GM12878 (cell line): ENCODE measurements at regions not wholly inside any gene's neighbourhood (a gene's known extent, or its start where the extent isn't known, plus 50 kb on each side); places are given as distances from the start of the nearest gene placed in this dataset.

Experiments
- ATAC-seq: fragments of 200-7000 bp; cut with Tn5 transposase; 3 replicates; pipeline ENCODE4 v1.9.1; 2020; ENCODE audit warnings: mild to moderate bottlenecking, moderate library complexity
- BruUV-seq: library from RNA; stranded (reverse); fragments of 400-500 nt; replicated peaks from 2 replicates; lab custom pipeline; 2021; lab: Mats Ljungman, UMichigan
- CTCF ChIA-PET: fragments of 300-600 bp; sonication (Branson Sonifier 250); formaldehyde crosslinking; extraction: SDS; loops from one replicate; lab custom pipeline; 2021; ENCODE audit warnings: inconsistent platforms; lab: Yijun Ruan, JAX
- POLR2A ChIA-PET: fragments of 350-600 bp; formaldehyde crosslinking; extraction: SDS; loops from one replicate; lab custom pipeline; 2021; ENCODE audit warnings: inconsistent platforms; lab: Charles Lee
- RAD21 ChIA-PET: fragments of 300-600 bp; sonication (Branson Sonifier 250); formaldehyde crosslinking; loops from one replicate; lab custom pipeline; 2023; ENCODE audit warnings: antibody characterized with exemption; ENCODE audit not compliant: unreplicated experiment; lab: Charles Lee
- SMC1A ChIA-PET: fragments of 300-600 bp; sonication (Branson Sonifier 250); formaldehyde crosslinking; loops from one replicate; lab custom pipeline; 2023; ENCODE audit not compliant: unreplicated experiment, uncharacterized antibody; lab: Charles Lee
- DNase-seq: peaks from one replicate; pipeline ENCODE4 v3.0.0-alpha.2; 2011; ENCODE audit warnings: low read depth, low spot score
- FAIRE-seq: peaks from 3 replicates; lab custom pipeline; 2011; peaks lifted over from hg19 to GRCh38; lab: Jason Lieb, UNC
- H2AFZ ChIP-seq: 2 replicates; pipeline ENCODE4 v1.6.0; 2011; ENCODE audit warnings: low read depth, low read length, control low read depth; ENCODE audit not compliant: control insufficient read depth
- H3K27ac ChIP-seq: 2 replicates; pipeline ENCODE4 v1.5.1; 2011; ENCODE audit warnings: control low read depth; ENCODE audit not compliant: control insufficient read depth, insufficient read depth
- H3K27me3 ChIP-seq, 2 experiments: replicated peaks in 1 of 2; 2 replicates each; pipeline versions ENCODE4 v1.6.0 to v1.6.1; 2011; ENCODE audit warnings: low read length in 1 of 2; ENCODE audit not compliant: control insufficient read depth in 2 of 2, insufficient read depth in 2 of 2
- H3K36me3 ChIP-seq, 2 experiments: 2 replicates each; pipeline ENCODE4 v1.5.1; 2011; ENCODE audit warnings: low read length in 1 of 2; ENCODE audit not compliant: control insufficient read depth in 2 of 2, insufficient read depth in 2 of 2
- H3K4me1 ChIP-seq: 2 replicates; pipeline ENCODE4 v1.6.1; 2011; ENCODE audit warnings: mild to moderate bottlenecking, low read length, moderate library complexity, mixed read lengths; ENCODE audit not compliant: control insufficient read depth, insufficient read depth
- H3K4me2 ChIP-seq: 2 replicates; pipeline ENCODE4 v1.6.0; 2011; ENCODE audit warnings: control low read depth; ENCODE audit not compliant: control insufficient read depth, insufficient read depth
- H3K4me3 ChIP-seq: fragments of 200-600 bp; sonication (generic); 2 replicates; pipeline ENCODE4 v1.5.1; 2016
- H3K79me2 ChIP-seq: 2 replicates; pipeline ENCODE4 v1.6.0; 2011; ENCODE audit warnings: low read length; ENCODE audit not compliant: control insufficient read depth, insufficient read depth
- H3K9ac ChIP-seq: 2 replicates; pipeline ENCODE4 v1.8.0; 2011; ENCODE audit warnings: low read length, control low read depth, mixed read lengths; ENCODE audit not compliant: control insufficient read depth, insufficient read depth
- H3K9me3 ChIP-seq: replicated peaks from 3 replicates; pipeline ENCODE4 v1.5.1; 2011; ENCODE audit warnings: mild to moderate bottlenecking, low read length; ENCODE audit not compliant: control insufficient read depth, insufficient read depth
- H4K20me1 ChIP-seq: 2 replicates; pipeline ENCODE4 v1.6.0; 2011; ENCODE audit not compliant: control insufficient read depth, insufficient read depth
- CBFB ChIP-seq: IDR thresholded peaks from 2 replicates; pipeline ENCODE4 v1.6.1; 2016; ENCODE audit warnings: antibody characterized with exemption, low read depth
- EGR1 ChIP-seq, 2 experiments: IDR thresholded peaks; 1 replicate in 1 of 2; 2 replicates in 1 of 2; pipeline ENCODE4 v1.6.1; 2011 to 2012; ENCODE audit warnings: low read depth in 2 of 2, low read length in 2 of 2, borderline replicate concordance in 1 of 2, mild to moderate bottlenecking in 1 of 2, moderate library complexity in 1 of 2
- ELK1 ChIP-seq: IDR thresholded peaks from 2 replicates; pipeline ENCODE4 v1.6.1; 2012; ENCODE audit warnings: low read depth, low read length, improper control_type of control experiment
- ESRRA ChIP-seq: IDR thresholded peaks from 2 replicates; pipeline ENCODE4 v1.6.1; 2012; ENCODE audit warnings: mild to moderate bottlenecking, low read length, improper control_type of control experiment
- EZH2 ChIP-seq: IDR thresholded peaks from 2 replicates; pipeline ENCODE4 v1.6.1; 2012; ENCODE audit warnings: low read depth, mild to moderate bottlenecking, control low read depth, inconsistent platforms, low read length, borderline replicate concordance; ENCODE audit not compliant: control insufficient read depth
- HDGF ChIP-seq: fragments of 450-650 bp; IDR thresholded peaks from 2 replicates; pipeline ENCODE4 v1.6.1; 2016; ENCODE audit warnings: antibody characterized with exemption
- MYB ChIP-seq: fragments of 150-350 bp; IDR thresholded peaks from 2 replicates; pipeline ENCODE4 v1.6.1; 2014; ENCODE audit warnings: mild to moderate bottlenecking, low read depth, low read length, borderline replicate concordance
- NRF1 ChIP-seq: conservative IDR thresholded peaks from 2 replicates; pipeline ENCODE4 v1.6.1; 2011; ENCODE audit warnings: mild to moderate bottlenecking, low read depth, low read length, improper control_type of control experiment
- REST ChIP-seq: IDR thresholded peaks from 2 replicates; pipeline ENCODE4 v1.6.1; 2012; ENCODE audit warnings: mild to moderate bottlenecking, low read depth, low read length
- RUNX3 ChIP-seq: IDR thresholded peaks from 2 replicates; pipeline ENCODE4 v1.6.1; 2012; ENCODE audit warnings: low read length, inconsistent platforms
- SIX5 ChIP-seq: IDR thresholded peaks from 2 replicates; pipeline ENCODE4 v1.6.1; 2011; ENCODE audit warnings: mild to moderate bottlenecking, low read depth, low read length, moderate library complexity; ENCODE audit not compliant: severe bottlenecking
- SMAD1 ChIP-seq: fragments of 450-650 bp; IDR thresholded peaks from 2 replicates; pipeline ENCODE4 v1.6.1; 2018; ENCODE audit warnings: mild to moderate bottlenecking, low read depth; ENCODE audit not compliant: partially characterized antibody
- SMARCA5 ChIP-seq: fragments of 450-650 bp; IDR thresholded peaks from 2 replicates; pipeline ENCODE4 v1.6.1; 2017; ENCODE audit warnings: mild to moderate bottlenecking
- TCF3 ChIP-seq: IDR thresholded peaks from 2 replicates; pipeline ENCODE4 v1.6.1; 2012; ENCODE audit warnings: low read depth, mild to moderate bottlenecking, low read length, borderline replicate concordance; ENCODE audit not compliant: insufficient read depth
- TCF7 ChIP-seq: IDR thresholded peaks from 2 replicates; pipeline ENCODE4 v1.6.1; 2014; ENCODE audit warnings: antibody characterized with exemption, borderline replicate concordance
- ZBTB4 ChIP-seq: fragments of 450-650 bp; formaldehyde crosslinking; IDR thresholded peaks from 2 replicates; pipeline ENCODE4 v1.4.0; 2022; ENCODE audit warnings: mild to moderate bottlenecking, moderate library complexity
- WGBS: methylation state at CpG from one replicate; pipeline ENCODE4 v1.1.6; 2016; ENCODE audit warnings: low lambda C conversion rate; ENCODE audit not compliant: insufficient replicate concordance, insufficient coverage; ENCODE audit errors: missing lambda C conversion rate; 5-methylcytosine and 5-hydroxymethylcytosine counted together
- in situ Hi-C: fragments of 300-500 bp; cut with MboI; formaldehyde crosslinking; loops from 9 replicates; pipeline ENCODE4 v1.14.3; 2018; ENCODE audit warnings: mixed read lengths
- intact Hi-C: fragments of 100-400 bp; cut with micrococcal nuclease; formaldehyde crosslinking; loops from one replicate; pipeline ENCODE4 v1.14.2; 2022; ENCODE audit not compliant: unreplicated experiment

- RAD21 ChIA-PET, result interaction anchor here (1.3 kb wide), 1 partner anchor 235 kb away, joined by 3 read pairs; no protein-coding TSS in a partner anchor
- POLR2A ChIA-PET, result no interaction called here
- intact Hi-C loops (no loop called here), in situ Hi-C loops (no loop called here)
- H3K9ac ChIP-seq, result no peak overlapping the region
- CTCF ChIA-PET, result interaction anchor here (0.6 to 1.2 kb wide), 3 partner anchors 28 to 59 kb away, joined by 3 to 4 read pairs (median 4); no protein-coding TSS in a partner anchor
- H2AFZ ChIP-seq, result no peak overlapping the region; the same call in 1 of the 2 replicates
- SMC1A ChIA-PET, result interaction anchor here (0.9 to 1.4 kb wide), 2 partner anchors 35 to 36 kb away, joined by 3 to 4 read pairs; no protein-coding TSS in a partner anchor
- H3K4me3 ChIP-seq, result no peak overlapping the region
- no TSS peak for BruUV-seq
- H3K4me2 ChIP-seq, result peak overlapping the region; percentile 54
- no peak overlapping the region for H3K27ac ChIP-seq
- 0 out of 4 replicates have a peak, but pooled peaks cover 0 to 2% of the 10 kb centered on the region in 2 experiments for H3K27me3 ChIP-seq
- H3K36me3 ChIP-seq, result no peaks in the 10 kb centered on the region
- 2% methylated on average over 6 of the region's 6 CpGs for WGBS
- H4K20me1 ChIP-seq, result no peaks in the 10 kb centered on the region
- H3K79me2 ChIP-seq, result no peaks in the 10 kb centered on the region
- peaks cover 6% of the 10 kb centered on the region for H3K4me1 ChIP-seq
- H3K9me3 ChIP-seq, result peaks cover 7% of the 10 kb centered on the region; the same call in 2 of the 3 replicates
- FAIRE-seq (peak; percentile 78), DNase-seq (peak; percentile 51), ATAC-seq (peak; percentile 99)
- TF ChIP-seq HDGF (no peak), ELK1 (no peak), RUNX3 (peak; percentile 96), SMARCA5 (no peak), CBFB (0 out of 2 replicates have a peak, but pooled peaks have one; percentile 7), MYB (no peak), NRF1 (no peak), TCF3 (no peak), TCF7 (no peak), ZBTB4 (CRISPR knock-in tag) (no peak), EGR1 (IDR thresholded peaks at IDR 0.05; ENCODE audit: borderline replicate concordance in 1 of 2, low read depth in 2 of 2, low read length in 2 of 2) (no peak), SMAD1 (no peak), REST (no peak), SIX5 (no peak), ESRRA (no peak), EZH2 (no peak)
Observed at GRCh38 chr5:54610197-54610944, 92.8 kb downstream of the SNX18 start.
